AG10803 (cell line): ENCODE measurements at regions not wholly inside any gene's neighbourhood (a gene's known extent, or its start where the extent isn't known, plus 50 kb on each side); places are given as distances from the start of the nearest gene placed in this dataset.

ENCODE experiments used
- DNase-seq: peaks from one replicate; pipeline ENCODE4 v3.0.0; 2010; ENCODE audit warnings: low read depth
- H3K4me3 ChIP-seq: 2 replicates; pipeline ENCODE4 v1.5.1; 2011; ENCODE audit warnings: mild to moderate bottlenecking, low read length, control low read depth
- TF ChIP-seq, protein P1 (sequence below): conservative IDR thresholded peaks from 2 replicates; pipeline ENCODE4 v1.5.1; 2011; ENCODE audit warnings: mild to moderate bottlenecking, low read length, control low read depth, inconsistent platforms

DNA sequence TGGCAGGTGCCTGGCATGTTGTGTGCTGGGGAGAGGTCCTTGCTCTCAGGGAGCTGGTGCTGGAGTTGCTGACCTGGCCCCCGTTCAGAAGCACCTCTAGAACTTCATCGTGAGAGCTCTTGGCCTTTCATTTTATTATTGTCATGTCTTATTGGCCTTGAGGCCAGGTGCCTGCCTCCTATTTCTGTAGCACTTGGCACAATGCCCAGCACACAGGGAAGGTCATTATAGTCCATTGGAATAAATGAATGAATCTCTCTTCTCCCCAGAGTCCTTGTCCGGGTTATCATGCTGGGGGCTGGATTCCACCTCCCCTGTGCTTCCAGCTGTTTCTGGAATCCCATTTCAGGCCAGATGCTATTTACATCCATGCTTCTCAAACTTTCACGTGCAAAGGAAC lies 169.2 kb downstream of the HAPSTR1 start:
- no peak for DNase-seq
- TF ChIP-seq, protein P1, sequence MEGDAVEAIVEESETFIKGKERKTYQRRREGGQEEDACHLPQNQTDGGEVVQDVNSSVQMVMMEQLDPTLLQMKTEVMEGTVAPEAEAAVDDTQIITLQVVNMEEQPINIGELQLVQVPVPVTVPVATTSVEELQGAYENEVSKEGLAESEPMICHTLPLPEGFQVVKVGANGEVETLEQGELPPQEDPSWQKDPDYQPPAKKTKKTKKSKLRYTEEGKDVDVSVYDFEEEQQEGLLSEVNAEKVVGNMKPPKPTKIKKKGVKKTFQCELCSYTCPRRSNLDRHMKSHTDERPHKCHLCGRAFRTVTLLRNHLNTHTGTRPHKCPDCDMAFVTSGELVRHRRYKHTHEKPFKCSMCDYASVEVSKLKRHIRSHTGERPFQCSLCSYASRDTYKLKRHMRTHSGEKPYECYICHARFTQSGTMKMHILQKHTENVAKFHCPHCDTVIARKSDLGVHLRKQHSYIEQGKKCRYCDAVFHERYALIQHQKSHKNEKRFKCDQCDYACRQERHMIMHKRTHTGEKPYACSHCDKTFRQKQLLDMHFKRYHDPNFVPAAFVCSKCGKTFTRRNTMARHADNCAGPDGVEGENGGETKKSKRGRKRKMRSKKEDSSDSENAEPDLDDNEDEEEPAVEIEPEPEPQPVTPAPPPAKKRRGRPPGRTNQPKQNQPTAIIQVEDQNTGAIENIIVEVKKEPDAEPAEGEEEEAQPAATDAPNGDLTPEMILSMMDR, result no peak
- no peak overlapping the region for H3K4me3 ChIP-seq

DNA sequence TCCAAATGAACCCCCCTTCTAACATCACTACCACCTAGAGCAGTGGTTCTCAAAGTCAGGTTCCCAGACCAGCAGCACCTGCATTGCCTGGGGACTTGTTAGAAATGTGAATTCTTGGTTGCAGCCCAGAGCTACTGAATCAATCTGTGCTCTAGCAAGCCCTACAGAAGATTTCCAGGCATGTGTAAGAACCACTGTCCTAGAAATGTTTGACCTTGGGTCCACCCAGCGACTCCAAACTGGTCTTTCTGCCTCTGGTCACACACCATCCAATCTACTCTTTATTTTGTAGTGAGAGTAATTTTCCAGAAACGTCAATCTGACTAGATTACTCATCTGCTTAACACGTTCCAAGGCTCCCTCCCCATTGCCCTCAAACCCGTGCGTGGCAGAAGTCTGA lies 169.9 kb downstream of the HAPSTR1 start:
- TF ChIP-seq, protein P1, result no peak
- DNase-seq, result no peak
- no peak overlapping the region for H3K4me3 ChIP-seq

DNA sequence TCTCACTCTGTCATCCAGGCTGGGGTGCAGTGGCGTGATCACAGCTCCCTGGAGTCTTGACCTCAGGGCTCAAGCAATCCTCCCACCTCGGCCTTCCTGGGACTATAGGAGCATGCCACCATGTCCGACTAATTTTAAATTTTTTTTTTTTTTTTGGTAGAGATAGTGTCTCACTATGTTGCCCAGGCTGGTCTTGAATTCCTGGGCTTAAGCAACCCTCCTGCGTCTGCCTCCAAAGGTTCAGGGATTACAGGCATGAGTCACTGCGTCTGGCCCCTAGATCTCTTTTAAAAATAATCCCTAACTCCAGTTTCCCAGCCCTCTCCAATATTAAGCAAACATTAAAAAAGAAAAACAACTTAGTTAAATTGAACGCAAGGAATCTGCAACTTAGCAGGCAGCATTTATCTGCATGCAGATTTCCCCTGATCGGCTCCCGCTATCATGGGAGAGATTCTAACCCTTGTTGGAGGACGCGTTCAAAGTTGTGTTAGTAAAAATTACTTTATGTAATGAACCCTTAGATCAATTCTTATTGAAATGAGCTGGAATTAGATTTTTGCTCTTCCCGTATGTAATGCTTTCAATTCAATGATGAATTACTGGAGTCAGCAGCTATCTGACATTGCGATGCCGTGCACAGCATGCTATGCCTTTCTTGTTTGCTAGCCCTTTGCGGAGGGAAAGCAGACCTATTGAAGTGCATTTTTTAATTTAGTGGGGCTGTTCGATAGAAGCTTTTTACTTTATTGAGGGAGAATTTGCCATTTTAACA lies 171.7 kb downstream of the HAPSTR1 start:
- H3K4me3 ChIP-seq, result no peak overlapping the region
- no peak for DNase-seq
- TF ChIP-seq, protein P1, result no peak

DNA sequence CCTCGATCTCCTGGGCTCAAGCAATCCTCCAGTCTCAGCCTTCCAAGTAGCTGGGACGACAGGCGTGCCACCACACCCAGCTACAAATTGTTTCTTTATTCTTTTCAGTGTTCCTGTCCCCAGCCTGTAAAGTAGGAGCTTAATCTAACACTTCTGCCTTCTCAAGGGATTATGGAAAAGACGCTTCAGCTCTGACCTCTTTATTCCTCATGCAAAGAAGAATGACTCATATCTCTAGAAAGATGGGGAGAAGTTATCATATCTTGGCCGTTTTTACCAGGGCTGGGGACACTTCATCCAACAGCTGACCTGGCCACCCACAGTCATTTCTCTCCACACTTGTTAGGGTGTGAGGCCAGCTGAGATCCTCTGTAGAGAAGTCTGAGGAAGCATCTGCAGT lies 172.6 kb downstream of the HAPSTR1 start:
- H3K4me3 ChIP-seq, result no peak overlapping the region
- no peak for DNase-seq
- TF ChIP-seq, protein P1, result no peak

DNA sequence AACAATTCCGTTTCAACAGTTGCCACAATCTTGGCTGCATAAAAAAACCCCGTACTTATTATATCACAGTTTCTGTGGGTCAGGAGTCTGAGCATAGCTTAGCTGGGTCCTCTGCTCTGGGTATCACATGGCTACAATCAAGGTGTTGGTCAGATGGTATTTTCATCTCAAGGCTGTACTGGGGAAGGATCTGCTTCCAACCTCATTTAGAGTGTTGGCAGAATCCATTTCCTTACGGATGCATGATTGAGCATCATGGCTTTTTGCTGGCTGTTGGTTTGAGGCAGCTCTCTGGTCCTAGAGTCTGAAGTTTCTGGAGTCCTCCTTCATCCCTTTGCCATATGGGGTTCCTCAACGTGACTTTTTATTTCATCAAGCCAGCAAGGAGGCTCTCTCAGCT lies 177.0 kb downstream of the HAPSTR1 start:
- TF ChIP-seq, protein P1, result no peak
- H3K4me3 ChIP-seq, result no peak overlapping the region
- no peak for DNase-seq

DNA sequence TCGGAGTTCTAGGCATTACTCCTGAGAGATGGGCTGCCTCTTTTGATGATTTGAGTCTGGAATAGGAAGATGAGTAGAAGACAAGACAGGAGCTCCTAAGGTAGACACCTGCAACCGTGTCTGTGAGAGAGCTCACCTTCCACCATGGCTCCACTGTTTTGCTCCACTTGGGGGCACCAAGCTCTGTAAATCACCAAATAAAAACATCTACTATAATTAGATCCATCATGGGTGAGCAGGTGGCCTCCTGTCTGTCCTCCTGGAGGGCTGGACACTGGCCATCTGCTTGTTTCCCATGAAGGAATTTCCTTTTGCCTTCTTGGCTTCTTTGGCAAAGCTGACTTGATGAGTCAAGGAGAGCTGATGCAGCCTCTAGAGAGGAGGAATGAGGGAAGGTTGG lies 179.0 kb downstream of the HAPSTR1 start:
- TF ChIP-seq, protein P1, result no peak
- DNase-seq, result no peak
- no peak overlapping the region for H3K4me3 ChIP-seq

DNA sequence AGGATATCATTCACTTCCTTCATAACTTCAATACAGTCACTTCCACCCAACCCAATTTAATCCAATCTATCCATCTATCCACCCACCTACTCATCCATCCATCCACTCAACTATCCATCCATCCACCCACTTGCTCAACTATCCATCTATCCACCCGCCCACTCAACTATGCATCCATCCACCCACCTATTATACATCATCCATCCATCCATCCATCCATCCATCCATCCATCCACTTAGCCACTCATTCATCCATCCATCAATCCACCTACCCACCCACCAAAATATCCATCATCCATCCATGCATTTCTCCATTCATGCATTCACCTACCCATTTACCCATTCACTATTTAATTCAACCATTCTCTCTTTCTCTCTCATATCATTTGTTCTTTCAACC lies 179.5 kb downstream of the HAPSTR1 start:
- TF ChIP-seq, protein P1, result no peak
- DNase-seq, result no peak
- H3K4me3 ChIP-seq, result no peak overlapping the region
